ENCODE measurements at regions not wholly inside any gene's neighbourhood (a gene's known extent, or its start where the extent isn't known, plus 50 kb on each side); places are given as distances from the start of the nearest gene placed in this dataset.

GRCh38 chr12:107159384-107159900 lies 66.1 kb upstream of the CRY1 start:
- DNase-seq (ENCODE audit: low read depth in 1 of 2, low spot score in 2 of 2), result no peak

More at GRCh38 chr12:107159384-107159900, 66.1 kb upstream of the CRY1 start:
- Histone ChIP-seq H3K27ac (ENCODE audit: low read depth, low read length) (no peak overlapping the region), H3K79me1 (ENCODE audit: low read depth, low read length) (no peaks in the 10 kb centered on the region), H3K14ac (ENCODE audit: insufficient read length) (no peak overlapping the region), H3K27me3 (replicated peaks in 1 of 4; ENCODE audit: control insufficient read depth in 3 of 4, extremely low read depth in 1 of 4, insufficient read depth in 3 of 4, low read length in 3 of 4) (0 out of 7 replicates have a peak, but pooled peaks cover 0 to 2% (median 0%) of the 10 kb centered on the region in 4 experiments), H3K18ac (ENCODE audit: extremely low read depth, low read length) (no peak overlapping the region), H3K4me2 (ENCODE audit: insufficient read depth in 1 of 2, low read depth in 2 of 2, low read length in 2 of 2) (no peak overlapping the region), H3K23me2 (ENCODE audit: low read depth, low read length) (no peaks in the 10 kb centered on the region), H3K9ac (replicated peaks in 1 of 4; ENCODE audit: extremely low read depth in 1 of 4, low read depth in 3 of 4, low read length in 3 of 4) (no peak overlapping the region), H3K56ac (replicated peaks; ENCODE audit: insufficient read length, low read depth, low read length) (no peak overlapping the region), H4K91ac (replicated peaks; ENCODE audit: insufficient read length, low read length) (no peak overlapping the region), H2AFZ (ENCODE audit: low read length) (peak overlapping the region; percentile 84), H3K4ac (replicated peaks; ENCODE audit: insufficient read length, low read depth, low read length) (no peak overlapping the region), H4K8ac (ENCODE audit: extremely low read depth, insufficient read depth, low read length) (no peak overlapping the region), H3K4me1 (replicated peaks in 1 of 4; ENCODE audit: control insufficient read depth in 3 of 4, insufficient read depth in 4 of 4, low read length in 3 of 4) (no peaks in the 10 kb centered on the region), H4K5ac (ENCODE audit: insufficient read length, low read depth, low read length) (no peak overlapping the region), H3K4me3 (ENCODE audit: extremely low read depth in 1 of 4, insufficient read depth in 2 of 4, low read depth in 3 of 4, low read length in 4 of 4) (no peak overlapping the region), H2BK15ac (ENCODE audit: low read length) (no peak overlapping the region), H2BK120ac (replicated peaks; ENCODE audit: low read depth, low read length) (no peak overlapping the region), H3K9me3 (ENCODE audit: insufficient read depth in 2 of 2, low read depth in 1 of 2, low read length in 1 of 2) (no peaks in the 10 kb centered on the region), H4K20me1 (replicated peaks in 1 of 2; ENCODE audit: control insufficient read depth in 1 of 2, insufficient read depth in 2 of 2, low read length in 2 of 2) (no peaks in the 10 kb centered on the region), H2BK20ac (ENCODE audit: low read length) (no peak overlapping the region), H2BK5ac (ENCODE audit: low read depth, low read length) (no peak overlapping the region), H3K36me3 (ENCODE audit: control insufficient read depth in 2 of 4, insufficient read depth in 4 of 4, low read length in 3 of 4) (no peaks in the 10 kb centered on the region), H2BK12ac (ENCODE audit: low read depth, low read length) (no peak overlapping the region), H2AK5ac (ENCODE audit: low read depth, low read length) (no peak overlapping the region), H3K23ac (ENCODE audit: insufficient read length) (no peak overlapping the region), H3K79me2 (ENCODE audit: control insufficient read depth in 1 of 2, insufficient read depth in 2 of 2, low read length in 2 of 2) (no peaks in the 10 kb centered on the region)
- CTCF ChIA-PET (ENCODE audit: partially characterized antibody), result interaction anchor here (1.3 kb wide), 2 partner anchors 12 to 164 kb away, joined by 3 to 4 read pairs; no protein-coding TSS in a partner anchor
- POLR2A ChIA-PET (ENCODE audit: partially characterized antibody), result no interaction called here
- peak; percentile 78 for FAIRE-seq
- TF ChIP-seq CEBPB (IDR thresholded peaks at IDR 0.05; ENCODE audit: low read depth, low read length), result no peak
- TF ChIP-seq SIX5 (IDR thresholded peaks at IDR 0.05; ENCODE audit: low read depth, low read length), result 0 out of 2 replicates have a peak, but pooled peaks have one; percentile 10
- peak; percentile 64 for TF ChIP-seq USF2 (IDR thresholded peaks at IDR 0.05; ENCODE audit: low read length)
- 85% methylated on average over 2 of the region's 2 CpGs; no CpG with 5 or more reads in 1 of the 2 experiments for WGBS, 2 experiments (ENCODE audit: extremely low coverage in 1 of 2, insufficient coverage in 1 of 2, insufficient read length in 1 of 2, insufficient replicate concordance in 2 of 2, low coverage in 1 of 2, low lambda C conversion rate in 2 of 2, missing lambda C conversion rate in 1 of 2)

All from H1 (cell line).